ENCODE measurements at regions not wholly inside any gene's neighbourhood (a gene's known extent, or its start where the extent isn't known, plus 50 kb on each side); places are given as distances from the start of the nearest gene placed in this dataset.

DNA sequence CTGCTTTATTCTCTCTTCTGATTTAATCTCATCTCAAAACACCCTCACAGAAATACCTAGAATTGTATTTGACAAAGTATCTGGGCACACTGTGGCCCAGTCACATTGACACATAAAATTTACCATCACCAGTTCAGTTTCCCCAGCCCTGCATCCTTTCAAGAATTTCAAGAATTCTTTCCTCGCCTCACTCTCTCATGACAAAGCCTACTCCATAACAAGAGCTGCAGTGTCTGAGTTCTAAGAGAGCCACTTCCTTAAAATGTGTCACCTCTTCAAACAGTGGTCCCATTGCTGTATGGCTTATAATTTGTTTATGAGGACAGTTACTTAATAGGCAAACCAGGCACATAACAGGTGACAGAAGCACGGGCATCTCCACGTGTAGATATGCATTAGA, 90.9 kb upstream of the STK39 start:
- no peak overlapping the region for H3K4me2 ChIP-seq (ENCODE audit: extremely low read depth, insufficient read depth, low read length)
- no peaks in the 10 kb centered on the region for H3K9me3 ChIP-seq (ENCODE audit: control insufficient read depth, insufficient read depth, low read depth, low read length)
- no peak overlapping the region for H3K4me3 ChIP-seq (replicated peaks in 1 of 4; ENCODE audit: control extremely low read depth in 1 of 4, insufficient read depth in 1 of 4, low read depth in 3 of 4, low read length in 4 of 4)
- no peak overlapping the region for H2AFZ ChIP-seq (ENCODE audit: low read length)
- DNase-seq (ENCODE audit: low read depth in 2 of 2) = no peak
- no peaks in the 10 kb centered on the region for H4K20me1 ChIP-seq (ENCODE audit: control insufficient read depth, extremely low read depth, insufficient read depth, low read length)
- TF ChIP-seq, protein P1, sequence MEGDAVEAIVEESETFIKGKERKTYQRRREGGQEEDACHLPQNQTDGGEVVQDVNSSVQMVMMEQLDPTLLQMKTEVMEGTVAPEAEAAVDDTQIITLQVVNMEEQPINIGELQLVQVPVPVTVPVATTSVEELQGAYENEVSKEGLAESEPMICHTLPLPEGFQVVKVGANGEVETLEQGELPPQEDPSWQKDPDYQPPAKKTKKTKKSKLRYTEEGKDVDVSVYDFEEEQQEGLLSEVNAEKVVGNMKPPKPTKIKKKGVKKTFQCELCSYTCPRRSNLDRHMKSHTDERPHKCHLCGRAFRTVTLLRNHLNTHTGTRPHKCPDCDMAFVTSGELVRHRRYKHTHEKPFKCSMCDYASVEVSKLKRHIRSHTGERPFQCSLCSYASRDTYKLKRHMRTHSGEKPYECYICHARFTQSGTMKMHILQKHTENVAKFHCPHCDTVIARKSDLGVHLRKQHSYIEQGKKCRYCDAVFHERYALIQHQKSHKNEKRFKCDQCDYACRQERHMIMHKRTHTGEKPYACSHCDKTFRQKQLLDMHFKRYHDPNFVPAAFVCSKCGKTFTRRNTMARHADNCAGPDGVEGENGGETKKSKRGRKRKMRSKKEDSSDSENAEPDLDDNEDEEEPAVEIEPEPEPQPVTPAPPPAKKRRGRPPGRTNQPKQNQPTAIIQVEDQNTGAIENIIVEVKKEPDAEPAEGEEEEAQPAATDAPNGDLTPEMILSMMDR (conservative IDR thresholded peaks at IDR 0.05 in 1 of 2, IDR thresholded peaks at IDR 0.05 in 1 of 2; ENCODE audit: low read depth in 1 of 2, low read length in 2 of 2) = no peak
- TF ChIP-seq EZH2 (IDR thresholded peaks at IDR 0.05; ENCODE audit: low read length, missing control alignments) = no peak
- no peak overlapping the region for H3K9ac ChIP-seq (ENCODE audit: insufficient read depth, low read length)
- H3K4me1 ChIP-seq (ENCODE audit: control insufficient read depth, extremely low read depth, insufficient read depth, low read length) = no peaks in the 10 kb centered on the region
- no peaks in the 10 kb centered on the region for H3K79me2 ChIP-seq (ENCODE audit: control insufficient read depth, insufficient read depth, low read length)
- no peak overlapping the region for H3K27ac ChIP-seq (ENCODE audit: insufficient read depth, low read length)
- no peaks in the 10 kb centered on the region for H3K36me3 ChIP-seq (ENCODE audit: control insufficient read depth, insufficient read depth, low read length)
- H3K27me3 ChIP-seq (ENCODE audit: control insufficient read depth, insufficient read depth, low read length) = no peaks in the 10 kb centered on the region

DNA sequence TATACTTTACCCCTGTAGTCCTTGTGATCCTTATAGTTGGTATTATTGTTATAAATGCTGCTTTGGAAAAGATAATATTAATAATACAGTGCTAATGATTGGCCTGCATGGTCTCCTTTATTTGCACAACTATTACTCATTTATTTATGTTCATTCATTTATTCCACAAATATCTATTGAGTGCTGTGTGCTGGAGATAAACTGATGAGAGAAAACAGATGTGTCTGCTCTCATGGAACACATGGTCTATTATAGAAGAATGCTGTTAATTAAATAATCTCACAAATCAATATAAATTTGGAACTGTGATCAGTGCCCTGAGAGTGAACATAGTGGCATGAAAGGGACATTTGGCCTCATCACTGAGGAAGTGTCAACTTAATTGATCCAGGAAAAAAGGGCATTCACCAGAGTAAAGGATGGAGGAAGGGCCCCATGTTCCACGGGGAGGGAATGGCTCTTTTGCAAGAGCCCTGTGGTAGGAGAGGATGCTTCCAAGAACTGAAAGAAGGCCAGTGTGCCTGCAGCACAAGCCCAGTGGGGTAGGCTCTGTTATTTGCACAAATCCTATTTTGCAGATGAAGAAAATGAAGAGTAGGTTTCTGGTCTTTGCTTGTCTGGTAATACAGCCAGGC, 91.5 kb upstream of the STK39 start:
- no peak for TF ChIP-seq EZH2 (IDR thresholded peaks at IDR 0.05; ENCODE audit: low read length, missing control alignments)
- TF ChIP-seq, protein P1 (conservative IDR thresholded peaks at IDR 0.05 in 1 of 2, IDR thresholded peaks at IDR 0.05 in 1 of 2; ENCODE audit: low read depth in 1 of 2, low read length in 2 of 2) = no peak

DNA sequence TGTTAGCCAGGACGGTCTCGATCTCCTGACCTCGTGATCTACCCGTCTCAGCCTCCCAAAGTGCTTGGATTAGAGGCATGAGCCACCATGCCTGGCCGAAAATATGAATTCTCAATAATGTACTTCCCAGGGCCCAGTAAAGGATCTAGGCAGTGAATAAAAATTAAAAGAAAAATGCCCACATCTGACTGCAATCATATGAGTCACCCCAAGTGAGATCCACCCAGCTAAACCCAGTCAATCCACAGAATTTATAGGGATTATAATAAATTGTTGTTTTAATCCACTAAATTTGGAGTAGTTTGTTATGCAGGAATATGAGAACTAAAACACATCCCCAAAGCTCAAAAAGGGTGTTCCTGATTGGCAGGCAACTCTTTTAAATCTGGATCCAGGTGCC, 93.5 kb upstream of the STK39 start:
- DNase-seq (ENCODE audit: low read depth in 2 of 2) = peak in 1 of 2 donors; percentile 6
- Histone ChIP-seq H3K4me2 (ENCODE audit: extremely low read depth, insufficient read depth, low read length) (no peak overlapping the region), H3K79me2 (ENCODE audit: control insufficient read depth, insufficient read depth, low read length) (no peaks in the 10 kb centered on the region), H3K9me3 (ENCODE audit: control insufficient read depth, insufficient read depth, low read depth, low read length) (no peaks in the 10 kb centered on the region), H3K9ac (ENCODE audit: insufficient read depth, low read length) (no peak overlapping the region), H3K27ac (ENCODE audit: insufficient read depth, low read length) (no peak overlapping the region), H3K27me3 (ENCODE audit: control insufficient read depth, insufficient read depth, low read length) (no peaks in the 10 kb centered on the region), H2AFZ (ENCODE audit: low read length) (no peak overlapping the region), H3K4me3 (replicated peaks in 1 of 4; ENCODE audit: control extremely low read depth in 1 of 4, insufficient read depth in 1 of 4, low read depth in 3 of 4, low read length in 4 of 4) (no peak overlapping the region), H3K4me1 (ENCODE audit: control insufficient read depth, extremely low read depth, insufficient read depth, low read length) (peaks cover 2% of the 10 kb centered on the region), H4K20me1 (ENCODE audit: control insufficient read depth, extremely low read depth, insufficient read depth, low read length) (no peaks in the 10 kb centered on the region), H3K36me3 (ENCODE audit: control insufficient read depth, insufficient read depth, low read length) (no peaks in the 10 kb centered on the region)
- no peak for TF ChIP-seq EZH2 (IDR thresholded peaks at IDR 0.05; ENCODE audit: low read length, missing control alignments)
- TF ChIP-seq, protein P1 (conservative IDR thresholded peaks at IDR 0.05 in 1 of 2, IDR thresholded peaks at IDR 0.05 in 1 of 2; ENCODE audit: low read depth in 1 of 2, low read length in 2 of 2) = no peak

More for the DNA sequence above, 91.5 kb upstream of the STK39 start:
- Histone ChIP-seq H3K79me2 (ENCODE audit: control insufficient read depth, insufficient read depth, low read length) (no peaks in the 10 kb centered on the region), H3K9ac (ENCODE audit: insufficient read depth, low read length) (no peak overlapping the region), H4K20me1 (ENCODE audit: control insufficient read depth, extremely low read depth, insufficient read depth, low read length) (no peaks in the 10 kb centered on the region), H3K4me2 (ENCODE audit: extremely low read depth, insufficient read depth, low read length) (no peak overlapping the region), H3K9me3 (ENCODE audit: control insufficient read depth, insufficient read depth, low read depth, low read length) (no peaks in the 10 kb centered on the region), H2AFZ (ENCODE audit: low read length) (no peak overlapping the region), H3K27ac (ENCODE audit: insufficient read depth, low read length) (no peak overlapping the region), H3K4me3 (replicated peaks in 1 of 4; ENCODE audit: control extremely low read depth in 1 of 4, insufficient read depth in 1 of 4, low read depth in 3 of 4, low read length in 4 of 4) (no peak overlapping the region), H3K4me1 (ENCODE audit: control insufficient read depth, extremely low read depth, insufficient read depth, low read length) (peaks cover under 1% of the 10 kb centered on the region), H3K36me3 (ENCODE audit: control insufficient read depth, insufficient read depth, low read length) (no peaks in the 10 kb centered on the region), H3K27me3 (ENCODE audit: control insufficient read depth, insufficient read depth, low read length) (no peaks in the 10 kb centered on the region)
- DNase-seq (ENCODE audit: low read depth in 2 of 2) = no peak

Measured in fibroblast of lung (primary cell).